ENCODE measurements at regions not wholly inside any gene's neighbourhood (a gene's known extent, or its start where the extent isn't known, plus 50 kb on each side); places are given as distances from the start of the nearest gene placed in this dataset.

GRCh38 chr2:30326497-30326896 is 95.2 kb downstream of the LBH start:
- no peak overlapping the region for H3K4me3 ChIP-seq (ENCODE audit: control insufficient read depth in 2 of 3, extremely low read depth in 1 of 3, insufficient read depth in 2 of 3, low read depth in 1 of 3, low read length in 3 of 3)
- no peaks in the 10 kb centered on the region for H4K20me1 ChIP-seq (ENCODE audit: control insufficient read depth, extremely low read depth, insufficient read depth, low read length)
- H3K27ac ChIP-seq (ENCODE audit: control insufficient read depth, insufficient read depth, low read length) = no peak overlapping the region
- H3K36me3 ChIP-seq (ENCODE audit: control insufficient read depth in 2 of 2, extremely low read depth in 1 of 2, insufficient read depth in 2 of 2, low read length in 2 of 2) = no peaks in the 10 kb centered on the region
- H3K27me3 ChIP-seq (ENCODE audit: control insufficient read depth, extremely low read depth, insufficient read depth, low read length) = no peaks in the 10 kb centered on the region
- FAIRE-seq (no peak), DNase-seq (ENCODE audit: low read depth, low spot score) (no peak)
- H3K9me1 ChIP-seq (ENCODE audit: control insufficient read depth, extremely low read depth, insufficient read depth, low read length) = no peaks in the 10 kb centered on the region
- TF ChIP-seq CTCF (optimal IDR thresholded peaks at IDR 0.05 in 1 of 3, IDR thresholded peaks at IDR 0.05 in 1 of 3, conservative IDR thresholded peaks at IDR 0.05 in 1 of 3; ENCODE audit: extremely low read depth in 1 of 3, insufficient read depth in 2 of 3, low read length in 3 of 3) (no peak), EZH2 (IDR thresholded peaks at IDR 0.05; ENCODE audit: low read length) (no peak)
- no peak overlapping the region for H3K9ac ChIP-seq (ENCODE audit: control insufficient read depth, extremely low read depth, insufficient read depth, low read length)
- no peaks in the 10 kb centered on the region for H3K9me3 ChIP-seq (ENCODE audit: control insufficient read depth, low read depth, low read length)
- no peaks in the 10 kb centered on the region for H3K79me2 ChIP-seq (ENCODE audit: control insufficient read depth, insufficient read depth, low read length)
- H2AFZ ChIP-seq (ENCODE audit: control insufficient read depth, low read length) = no peak overlapping the region
- H3K4me2 ChIP-seq (ENCODE audit: control insufficient read depth, extremely low read depth, insufficient read depth, low read depth, low read length) = no peak overlapping the region
- dilution Hi-C loops (cut with MboI; ENCODE audit: extremely low pct_ligation_motif_present, low sequenced_read_pairs) = no loop called here
- H3K4me1 ChIP-seq (ENCODE audit: control insufficient read depth, extremely low read depth, insufficient read depth, low read length) = no peaks in the 10 kb centered on the region

- Histone ChIP-seq H3K9me1 (ENCODE audit: control insufficient read depth, extremely low read depth, insufficient read depth, low read length) (no peaks in the 10 kb centered on the region), H3K9ac (ENCODE audit: control insufficient read depth, extremely low read depth, insufficient read depth, low read length) (no peak overlapping the region), H3K27me3 (ENCODE audit: control insufficient read depth, extremely low read depth, insufficient read depth, low read length) (peaks cover 5% of the 10 kb centered on the region), H4K20me1 (ENCODE audit: control insufficient read depth, extremely low read depth, insufficient read depth, low read length) (no peaks in the 10 kb centered on the region), H3K4me3 (ENCODE audit: control insufficient read depth in 2 of 3, extremely low read depth in 1 of 3, insufficient read depth in 2 of 3, low read depth in 1 of 3, low read length in 3 of 3) (no peak overlapping the region), H3K4me1 (ENCODE audit: control insufficient read depth, extremely low read depth, insufficient read depth, low read length) (no peaks in the 10 kb centered on the region), H2AFZ (ENCODE audit: control insufficient read depth, low read length) (no peak overlapping the region), H3K36me3 (ENCODE audit: control insufficient read depth in 2 of 2, extremely low read depth in 1 of 2, insufficient read depth in 2 of 2, low read length in 2 of 2) (no peaks in the 10 kb centered on the region), H3K9me3 (ENCODE audit: control insufficient read depth, low read depth, low read length) (no peaks in the 10 kb centered on the region), H3K79me2 (ENCODE audit: control insufficient read depth, insufficient read depth, low read length) (no peaks in the 10 kb centered on the region), H3K27ac (ENCODE audit: control insufficient read depth, insufficient read depth, low read length) (no peak overlapping the region), H3K4me2 (ENCODE audit: control insufficient read depth, extremely low read depth, insufficient read depth, low read depth, low read length) (no peak overlapping the region)
- TF ChIP-seq EZH2 (IDR thresholded peaks at IDR 0.05; ENCODE audit: low read length) = no peak
- no peak for TF ChIP-seq CTCF (optimal IDR thresholded peaks at IDR 0.05 in 1 of 3, IDR thresholded peaks at IDR 0.05 in 1 of 3, conservative IDR thresholded peaks at IDR 0.05 in 1 of 3; ENCODE audit: extremely low read depth in 1 of 3, insufficient read depth in 2 of 3, low read length in 3 of 3)
- DNase-seq (ENCODE audit: low read depth, low spot score) (no peak), FAIRE-seq (no peak)
- dilution Hi-C loops (cut with MboI; ENCODE audit: extremely low pct_ligation_motif_present, low sequenced_read_pairs) = no loop called here
These were observed 99.7 kb downstream of the LBH start for GRCh38 chr2:30331038-30331437.

Data from keratinocyte (primary cell).